ENCODE measurements at regions not wholly inside any gene's neighbourhood (a gene's known extent, or its start where the extent isn't known, plus 50 kb on each side); places are given as distances from the start of the nearest gene placed in this dataset.

- ChIA-PET CTCF (no interaction called here), POLR2A (no interaction called here)
- no peaks in the 10 kb centered on the region for H3K27me3 Mint-ChIP-seq (ENCODE audit: insufficient read depth, unreplicated experiment)
- DNase-seq (ENCODE audit: unreplicated experiment), result no peak
- intact Hi-C loops (cut with micrococcal nuclease), result no loop called here
- peaks cover 5% of the 10 kb centered on the region for H3K4me1 Mint-ChIP-seq (ENCODE audit: insufficient read depth, unreplicated experiment)
- no peaks in the 10 kb centered on the region for H3K9me3 Mint-ChIP-seq (ENCODE audit: unreplicated experiment)
- H3K36me3 Mint-ChIP-seq (ENCODE audit: insufficient read depth, unreplicated experiment), result no peaks in the 10 kb centered on the region
- no peak for TF ChIP-seq CTCF (IDR thresholded peaks at IDR 0.05; ENCODE audit: unreplicated experiment)
- no peak overlapping the region for H3K4me3 Mint-ChIP-seq (ENCODE audit: unreplicated experiment)
- BruUV-seq (replicated peaks), result no TSS peak
- H3K27ac Mint-ChIP-seq (ENCODE audit: low read depth, unreplicated experiment), result no peak overlapping the region
Measured at GRCh38 chr4:185915271-185915670, 103.3 kb upstream of the SORBS2 start.

- no peaks in the 10 kb centered on the region for H3K36me3 Mint-ChIP-seq (ENCODE audit: insufficient read depth, unreplicated experiment)
- H3K27ac Mint-ChIP-seq (ENCODE audit: low read depth, unreplicated experiment), result no peak overlapping the region
- CTCF ChIA-PET, result no interaction called here
- H3K4me3 Mint-ChIP-seq (ENCODE audit: unreplicated experiment), result no peak overlapping the region
- POLR2A ChIA-PET, result no interaction called here
- TF ChIP-seq CTCF (IDR thresholded peaks at IDR 0.05; ENCODE audit: unreplicated experiment), result no peak
- H3K4me1 Mint-ChIP-seq (ENCODE audit: insufficient read depth, unreplicated experiment), result peaks cover 5% of the 10 kb centered on the region
- H3K9me3 Mint-ChIP-seq (ENCODE audit: unreplicated experiment), result no peaks in the 10 kb centered on the region
- intact Hi-C loops (cut with micrococcal nuclease), result no loop called here
- H3K27me3 Mint-ChIP-seq (ENCODE audit: insufficient read depth, unreplicated experiment), result no peaks in the 10 kb centered on the region
- DNase-seq (ENCODE audit: unreplicated experiment), result no peak
- no TSS peak for BruUV-seq (replicated peaks)
Measured at GRCh38 chr4:185915817-185916216, 103.8 kb upstream of the SORBS2 start.

- H3K27me3 Mint-ChIP-seq (ENCODE audit: insufficient read depth, unreplicated experiment), result no peaks in the 10 kb centered on the region
- no peak for TF ChIP-seq CTCF (IDR thresholded peaks at IDR 0.05; ENCODE audit: unreplicated experiment)
- intact Hi-C loops (cut with micrococcal nuclease), result no loop called here
- DNase-seq (ENCODE audit: unreplicated experiment), result no peak
- no peaks in the 10 kb centered on the region for H3K9me3 Mint-ChIP-seq (ENCODE audit: unreplicated experiment)
- no peak overlapping the region for H3K4me3 Mint-ChIP-seq (ENCODE audit: unreplicated experiment)
- no TSS peak for BruUV-seq (replicated peaks)
- ChIA-PET CTCF (interaction anchor here (0.7 kb wide), 1 partner anchor 32 kb away, joined by 4 read pairs; no protein-coding TSS in a partner anchor), POLR2A (no interaction called here)
- no peak overlapping the region for H3K27ac Mint-ChIP-seq (ENCODE audit: low read depth, unreplicated experiment)
- peaks cover 5% of the 10 kb centered on the region for H3K4me1 Mint-ChIP-seq (ENCODE audit: insufficient read depth, unreplicated experiment)
- H3K36me3 Mint-ChIP-seq (ENCODE audit: insufficient read depth, unreplicated experiment), result no peaks in the 10 kb centered on the region
Measured at GRCh38 chr4:185916231-185916630, 104.2 kb upstream of the SORBS2 start.

- Mint-ChIP-seq H3K4me1 (ENCODE audit: insufficient read depth, unreplicated experiment) (peaks cover 5% of the 10 kb centered on the region), H3K9me3 (ENCODE audit: unreplicated experiment) (no peaks in the 10 kb centered on the region), H3K4me3 (ENCODE audit: unreplicated experiment) (no peak overlapping the region), H3K27me3 (ENCODE audit: insufficient read depth, unreplicated experiment) (no peaks in the 10 kb centered on the region), H3K27ac (ENCODE audit: low read depth, unreplicated experiment) (no peak overlapping the region), H3K36me3 (ENCODE audit: insufficient read depth, unreplicated experiment) (no peaks in the 10 kb centered on the region)
- no TSS peak for BruUV-seq (replicated peaks)
- intact Hi-C loops (cut with micrococcal nuclease), result no loop called here
- ChIA-PET CTCF (interaction anchor here (0.7 kb wide), 1 partner anchor 31 kb away, joined by 4 read pairs; no protein-coding TSS in a partner anchor), POLR2A (no interaction called here)
- TF ChIP-seq CTCF (IDR thresholded peaks at IDR 0.05; ENCODE audit: unreplicated experiment), result no peak
- no peak for DNase-seq (ENCODE audit: unreplicated experiment)
Measured at GRCh38 chr4:185916683-185917082, 104.7 kb upstream of the SORBS2 start.
